Fibroblast of skin of back (primary cell): ENCODE measurements at regions not wholly inside any gene's neighbourhood (a gene's known extent, or its start where the extent isn't known, plus 50 kb on each side); places are given as distances from the start of the nearest gene placed in this dataset.
A peak's percentile ranks its signal among the peaks of the same experiment; 100 is the strongest.

Experiments
- DNase-seq: peaks from one replicate; pipeline ENCODE4 v3.0.0-alpha.2; 2013

GRCh38 chr2:128402911-128403670 is 84.4 kb upstream of the HS6ST1 start:
- no peak for DNase-seq

GRCh38 chr2:128403814-128404708 is 85.4 kb upstream of the HS6ST1 start:
- DNase-seq = no peak

- no peak for DNase-seq
These were observed 86.2 kb upstream of the HS6ST1 start for GRCh38 chr2:128404709-128405466.

GRCh38 chr2:128405467-128405900 is 86.8 kb upstream of the HS6ST1 start:
- DNase-seq = no peak

- DNase-seq = no peak
These were observed 87.4 kb upstream of the HS6ST1 start for GRCh38 chr2:128405981-128406613.

GRCh38 chr2:128406736-128407554 is 88.3 kb upstream of the HS6ST1 start:
- DNase-seq = no peak

GRCh38 chr2:128408349-128409305 is 90.0 kb upstream of the HS6ST1 start:
- peak; percentile 92 for DNase-seq

- DNase-seq = no peak
These were observed 90.8 kb upstream of the HS6ST1 start for GRCh38 chr2:128409326-128410034.

- DNase-seq = no peak
These were observed 91.5 kb upstream of the HS6ST1 start for GRCh38 chr2:128410035-128410757.

- no peak for DNase-seq
These were observed 92.1 kb upstream of the HS6ST1 start for GRCh38 chr2:128410758-128411215.

GRCh38 chr2:128411431-128411830 is 92.8 kb upstream of the HS6ST1 start:
- DNase-seq = no peak

GRCh38 chr2:128412181-128412871 is 93.7 kb upstream of the HS6ST1 start:
- DNase-seq = no peak

GRCh38 chr2:128413014-128413717 is 94.5 kb upstream of the HS6ST1 start:
- no peak for DNase-seq

- DNase-seq = no peak
These were observed 95.2 kb upstream of the HS6ST1 start for GRCh38 chr2:128413718-128414341.

- DNase-seq = no peak
These were observed 95.7 kb upstream of the HS6ST1 start for GRCh38 chr2:128414351-128414750.

GRCh38 chr2:128414946-128415778 is 96.5 kb upstream of the HS6ST1 start:
- DNase-seq = no peak
